GM19035 (cell line): ENCODE measurements at regions not wholly inside any gene's neighbourhood (a gene's known extent, or its start where the extent isn't known, plus 50 kb on each side); places are given as distances from the start of the nearest gene placed in this dataset.
"Not testable (repeated sequence)": the region's sequence is repeated elsewhere in the genome, so short reads cannot be mapped to it uniquely, and the experiment has no call there.

ENCODE experiments used
- ATAC-seq: cut with Tn5 transposase; IDR thresholded peaks from one replicate; pipeline ENCODE4 v1.9.1; 2021; ENCODE audit not compliant: unreplicated experiment

GRCh38 chr2:224155896-224156295 is 116.8 kb upstream of the SERPINE2 start:
- no peak for ATAC-seq

DNA sequence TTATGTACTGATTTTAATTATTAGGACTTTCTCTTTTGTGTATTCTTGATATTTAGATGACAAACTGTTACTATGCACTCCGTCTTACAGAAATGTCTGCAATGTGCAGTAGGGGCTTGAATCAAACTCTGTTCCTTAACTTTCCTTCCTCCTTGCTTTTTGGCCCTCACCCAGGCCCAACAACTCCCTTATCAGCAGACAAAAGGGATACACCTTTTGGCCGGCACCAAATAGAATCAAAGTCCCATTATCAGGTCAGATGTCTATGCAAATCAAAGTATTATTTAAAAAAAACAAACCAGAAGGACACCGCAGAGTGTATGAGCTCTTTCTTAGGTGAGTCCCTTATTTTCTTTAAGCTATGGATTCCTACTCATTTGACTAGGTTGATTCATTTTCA is 116.3 kb upstream of the SERPINE2 start:
- no peak for ATAC-seq

DNA sequence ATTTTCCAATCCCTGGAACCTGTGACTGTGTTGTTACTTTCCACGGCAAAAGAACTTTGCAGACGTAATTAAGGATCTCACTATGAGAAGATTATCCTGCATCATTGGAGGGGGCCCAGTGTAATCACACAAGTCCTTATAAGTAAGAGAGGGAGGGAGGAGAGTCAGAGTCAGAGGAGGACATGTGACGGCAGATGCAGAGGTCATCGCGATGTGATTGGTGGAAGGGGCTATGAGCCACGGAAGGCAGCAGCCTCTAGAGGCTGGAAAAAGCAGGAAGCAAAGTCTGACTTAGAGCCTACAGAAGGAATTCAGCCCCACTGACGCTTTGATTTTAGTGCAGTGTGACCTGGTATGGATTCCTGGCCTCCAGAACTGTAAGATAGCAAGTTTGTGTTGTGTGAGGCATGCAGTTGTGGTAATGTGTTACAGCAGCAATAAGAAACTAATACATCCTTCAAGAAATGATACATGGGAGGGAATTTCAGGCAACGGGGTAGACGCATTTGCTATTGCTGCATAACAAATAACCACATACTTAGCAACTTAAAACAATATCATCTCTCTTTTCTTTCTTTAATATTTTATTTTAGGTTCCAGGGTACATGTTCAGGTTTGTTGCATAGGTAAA is 112.7 kb upstream of the SERPINE2 start:
- ATAC-seq = no peak

DNA sequence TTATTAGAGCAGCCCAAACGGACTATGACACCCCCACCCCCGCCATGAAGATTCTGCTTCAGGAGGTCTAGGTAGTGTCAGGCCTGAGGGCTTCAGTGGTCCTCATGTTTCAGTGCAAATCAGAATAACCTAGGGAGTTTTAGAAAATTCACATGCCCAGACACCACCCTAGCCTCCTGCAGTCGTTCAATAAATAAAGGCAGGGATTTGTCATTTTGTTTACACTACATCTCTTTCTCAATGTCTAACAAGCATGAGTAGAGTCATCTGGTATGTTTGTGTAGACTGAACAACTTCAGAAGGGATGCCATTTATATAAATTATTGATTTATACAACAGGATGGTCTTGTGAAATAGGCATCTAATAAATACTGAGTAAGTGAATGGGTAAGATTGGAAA is 112.1 kb upstream of the SERPINE2 start:
- ATAC-seq = no peak

DNA sequence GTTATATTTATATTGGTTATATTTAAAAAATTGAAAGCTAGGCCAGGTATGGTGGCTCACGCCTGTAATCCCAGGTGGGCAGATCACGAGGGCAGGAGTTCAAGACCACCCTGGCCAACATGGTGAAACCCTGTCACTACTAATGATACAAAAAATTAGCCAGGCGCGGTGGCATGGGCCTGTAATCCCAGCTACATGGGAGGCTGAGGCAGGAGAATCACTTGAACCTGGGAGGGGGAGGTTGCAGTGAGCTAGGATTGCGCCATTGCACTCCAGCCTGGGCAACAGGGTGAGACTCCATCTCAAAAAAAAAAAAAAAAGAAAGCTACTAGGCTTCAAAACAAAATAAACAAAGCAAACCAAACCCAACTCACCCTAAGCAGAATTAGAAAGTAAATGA is 109.0 kb upstream of the SERPINE2 start:
- ATAC-seq = not testable (repeated sequence)

DNA sequence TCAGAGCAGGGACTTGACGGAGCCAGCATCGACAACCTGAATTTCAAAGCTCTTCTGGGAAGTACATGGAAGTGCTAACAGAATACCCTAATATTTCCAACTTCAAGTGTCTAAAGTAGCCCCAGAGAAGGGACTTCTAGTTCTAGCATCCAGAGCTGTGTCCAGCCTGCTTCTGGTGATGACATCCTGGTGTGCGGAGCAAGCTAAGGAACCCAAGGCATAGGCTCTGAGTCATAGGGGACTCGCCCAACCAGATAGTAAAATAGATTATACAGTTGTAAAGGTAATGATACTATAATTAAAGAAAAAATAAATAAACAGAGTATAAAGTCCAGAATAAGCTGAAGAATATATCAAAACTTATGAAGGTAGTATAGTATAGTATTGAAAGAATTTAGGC is 108.1 kb upstream of the SERPINE2 start:
- ATAC-seq = no peak

- ATAC-seq = no peak
Observed at GRCh38 chr2:224146356-224147160, 107.5 kb upstream of the SERPINE2 start.

- ATAC-seq = no peak
Observed at GRCh38 chr2:224145751-224146355, 106.8 kb upstream of the SERPINE2 start.

- ATAC-seq = no peak
Observed at GRCh38 chr2:224143526-224143925, 104.4 kb upstream of the SERPINE2 start.

GRCh38 chr2:224142397-224143312 is 103.6 kb upstream of the SERPINE2 start:
- ATAC-seq = no peak

GRCh38 chr2:224141304-224141703 is 102.2 kb upstream of the SERPINE2 start:
- ATAC-seq = no peak

- ATAC-seq = no peak
Observed at GRCh38 chr2:224137208-224137607, 98.1 kb upstream of the SERPINE2 start.

GRCh38 chr2:224136396-224136795 is 97.3 kb upstream of the SERPINE2 start:
- ATAC-seq = no peak

DNA sequence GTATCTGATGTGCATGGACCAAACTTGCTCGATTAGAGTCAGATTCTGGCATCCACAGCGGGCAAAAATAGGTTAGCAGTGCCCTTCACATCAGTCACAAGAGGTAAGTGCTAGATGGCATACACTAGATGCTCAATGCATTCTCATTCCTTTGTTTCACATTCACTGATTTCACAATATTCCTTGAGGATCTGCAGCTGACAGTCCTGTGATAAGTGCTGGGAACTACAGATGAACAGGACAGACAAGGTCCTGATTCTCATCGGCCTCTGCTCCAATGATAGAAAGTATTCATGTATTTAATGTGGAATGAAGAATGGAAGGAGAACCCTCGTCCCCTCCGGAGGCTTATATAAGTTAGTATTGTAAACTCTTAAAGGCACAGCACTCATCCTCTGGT is 96.8 kb upstream of the SERPINE2 start:
- no peak for ATAC-seq

- ATAC-seq = no peak
Observed at GRCh38 chr2:224134003-224134734, 95.1 kb upstream of the SERPINE2 start.

GRCh38 chr2:224133387-224133786 is 94.3 kb upstream of the SERPINE2 start:
- no peak for ATAC-seq

DNA sequence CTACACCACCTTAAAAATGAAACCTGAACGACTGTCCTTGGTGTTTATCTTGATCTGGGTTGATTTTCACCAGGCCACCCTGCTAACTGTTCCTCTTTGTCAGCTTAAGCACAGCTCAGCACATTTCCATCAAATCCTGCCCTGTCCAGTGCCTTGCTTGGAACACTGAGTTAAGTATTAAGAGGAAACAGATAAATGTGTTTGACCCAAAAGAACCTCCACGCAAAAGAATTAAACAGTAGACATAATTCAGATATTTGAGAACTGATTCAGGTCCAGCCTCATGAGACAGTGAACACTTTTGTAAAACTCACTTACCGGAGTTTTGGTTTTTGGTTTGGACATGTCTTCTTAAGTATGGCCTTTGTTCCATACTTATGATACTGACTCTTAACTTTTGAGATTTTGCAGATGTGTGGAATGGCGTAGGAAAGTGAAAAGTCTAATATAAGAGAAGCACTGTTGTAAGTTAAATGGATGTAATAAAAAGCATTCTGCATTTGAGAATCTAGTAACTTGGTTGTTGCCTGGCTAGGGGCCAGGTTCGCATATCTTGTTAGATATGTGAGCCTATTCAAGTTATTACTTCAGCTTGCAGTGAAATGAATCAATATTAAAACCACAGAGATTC is 88.9 kb upstream of the SERPINE2 start:
- no peak for ATAC-seq

- ATAC-seq = no peak
Observed at GRCh38 chr2:224126440-224126839, 87.4 kb upstream of the SERPINE2 start.

DNA sequence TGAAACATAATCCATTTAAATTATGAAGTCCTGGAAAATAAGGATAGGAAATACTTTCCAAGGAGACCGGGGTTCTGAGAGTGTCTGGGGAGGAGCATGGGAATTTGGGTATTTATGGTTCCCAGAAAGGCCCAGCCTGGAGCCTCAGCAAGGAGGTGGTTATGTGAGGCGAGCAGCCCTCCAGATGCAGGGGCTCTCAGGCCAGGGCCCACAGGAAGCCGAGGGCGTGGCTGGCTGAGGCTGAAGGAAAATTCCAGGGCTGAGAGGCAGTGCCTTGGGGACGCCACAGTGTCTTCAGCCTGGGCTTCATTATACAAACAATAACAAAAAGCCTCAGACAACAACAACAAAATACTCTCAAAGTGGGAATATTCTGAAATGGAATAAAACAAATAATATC is 86.9 kb upstream of the SERPINE2 start:
- no peak for ATAC-seq

DNA sequence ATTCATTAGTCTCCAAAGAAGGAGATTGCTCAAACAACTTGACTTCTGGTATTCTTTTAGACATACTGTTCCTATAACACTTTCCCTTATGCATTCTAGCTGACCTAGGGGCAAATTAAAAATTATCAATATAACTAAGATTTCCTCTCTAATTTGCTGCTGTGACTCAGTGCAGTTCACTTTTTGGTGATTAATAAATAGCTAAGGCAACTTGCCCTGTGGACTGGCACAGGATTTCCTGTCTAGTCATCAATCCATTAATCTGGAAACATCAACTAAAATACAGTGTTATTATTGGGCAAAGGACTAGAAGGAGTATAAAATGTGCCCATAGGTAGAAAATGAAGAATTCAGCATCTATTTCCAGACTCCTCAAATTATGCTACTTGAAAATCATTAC is 83.5 kb upstream of the SERPINE2 start:
- ATAC-seq = no peak
